ENCODE measurements at regions not wholly inside any gene's neighbourhood (a gene's known extent, or its start where the extent isn't known, plus 50 kb on each side); places are given as distances from the start of the nearest gene placed in this dataset.

GRCh38 chr2:152245653-152246052 is 70.1 kb upstream of the STAM2 start:
- TF ChIP-seq POLR2A (IDR thresholded peaks at IDR 0.05): no peak
- no peak for TF ChIP-seq CTCF (IDR thresholded peaks at IDR 0.05)
